Esophagus muscularis mucosa (tissue), 4 donors: ENCODE measurements at regions not wholly inside any gene's neighbourhood (a gene's known extent, or its start where the extent isn't known, plus 50 kb on each side); places are given as distances from the start of the nearest gene placed in this dataset.
"Not testable (repeated sequence)": the region's sequence is repeated elsewhere in the genome, so short reads cannot be mapped to it uniquely, and the experiment has no call there.

Experiments
- EP300 ChIP-seq: sonication (generic); formaldehyde crosslinking; IDR thresholded peaks from one replicate; pipeline ENCODE4 v1.6.1; 2017; ENCODE audit warnings: antibody characterized with exemption
- POLR2AphosphoS5 ChIP-seq, 2 donors: sonication (generic); formaldehyde crosslinking; IDR thresholded peaks; one replicate each; pipeline ENCODE4 v1.6.1; 2017; ENCODE audit warnings: antibody characterized with exemption in 2 of 2
- TF ChIP-seq, protein P1 (sequence below), 3 experiments: fragments of 200-600 bp in 2 of 3; fragments of 450-650 bp in 1 of 3; sonication (generic) in 2 of 3; IDR thresholded peaks; one replicate each; pipeline ENCODE4 v1.5.1; 2017 to 2019; ENCODE audit warnings: antibody characterized with exemption in 3 of 3, mild to moderate bottlenecking in 2 of 3, moderate library complexity in 1 of 3

DNA sequence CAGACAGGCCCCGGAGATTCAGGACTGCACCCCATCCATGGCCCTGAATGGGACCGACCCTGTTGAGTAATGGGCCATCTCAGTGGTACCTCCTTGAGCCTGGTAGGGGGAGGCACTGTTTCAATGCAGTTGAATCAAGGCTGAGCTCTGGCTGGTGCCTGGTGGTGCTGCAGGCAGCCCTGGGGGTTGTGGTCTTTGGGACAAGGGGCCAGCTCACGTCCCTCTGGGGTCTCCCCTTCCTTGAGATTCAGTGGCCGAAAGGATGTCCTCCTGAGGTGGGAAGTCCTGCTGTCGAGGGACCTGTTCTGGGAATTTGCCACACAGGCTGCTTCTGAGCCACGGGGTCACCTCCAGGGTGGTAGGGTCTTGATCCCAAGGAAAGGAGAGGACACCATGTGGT is 190.7 kb downstream of the UBE3A start:
- TF ChIP-seq, protein P1, sequence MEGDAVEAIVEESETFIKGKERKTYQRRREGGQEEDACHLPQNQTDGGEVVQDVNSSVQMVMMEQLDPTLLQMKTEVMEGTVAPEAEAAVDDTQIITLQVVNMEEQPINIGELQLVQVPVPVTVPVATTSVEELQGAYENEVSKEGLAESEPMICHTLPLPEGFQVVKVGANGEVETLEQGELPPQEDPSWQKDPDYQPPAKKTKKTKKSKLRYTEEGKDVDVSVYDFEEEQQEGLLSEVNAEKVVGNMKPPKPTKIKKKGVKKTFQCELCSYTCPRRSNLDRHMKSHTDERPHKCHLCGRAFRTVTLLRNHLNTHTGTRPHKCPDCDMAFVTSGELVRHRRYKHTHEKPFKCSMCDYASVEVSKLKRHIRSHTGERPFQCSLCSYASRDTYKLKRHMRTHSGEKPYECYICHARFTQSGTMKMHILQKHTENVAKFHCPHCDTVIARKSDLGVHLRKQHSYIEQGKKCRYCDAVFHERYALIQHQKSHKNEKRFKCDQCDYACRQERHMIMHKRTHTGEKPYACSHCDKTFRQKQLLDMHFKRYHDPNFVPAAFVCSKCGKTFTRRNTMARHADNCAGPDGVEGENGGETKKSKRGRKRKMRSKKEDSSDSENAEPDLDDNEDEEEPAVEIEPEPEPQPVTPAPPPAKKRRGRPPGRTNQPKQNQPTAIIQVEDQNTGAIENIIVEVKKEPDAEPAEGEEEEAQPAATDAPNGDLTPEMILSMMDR (IDR thresholded peaks at IDR 0.05), result not testable (repeated sequence)
- not testable (repeated sequence) for TF ChIP-seq POLR2AphosphoS5 (IDR thresholded peaks at IDR 0.05); EP300
